MM.1S (cell line): ENCODE measurements at regions not wholly inside any gene's neighbourhood (a gene's known extent, or its start where the extent isn't known, plus 50 kb on each side); places are given as distances from the start of the nearest gene placed in this dataset.

Source experiments
- CTCF ChIP-seq: fragments of 300-600 bp; sonication (generic); IDR thresholded peaks from 2 replicates; pipeline ENCODE4 v1.5.1; 2016; ENCODE audit warnings: antibody characterized with exemption, low read length, mixed read lengths
- EZH2 ChIP-seq: fragments of 300-600 bp; sonication (generic); optimal IDR thresholded peaks from 2 replicates; pipeline ENCODE3; 2017; ENCODE audit warnings: low read depth, mild to moderate bottlenecking, antibody characterized with exemption, low read length, mixed read lengths

- TF ChIP-seq CTCF (no peak), EZH2 (no peak)
Measured at GRCh38 chr1:82538876-82539275, 738.1 kb downstream of the ADGRL2 start.
